ENCODE measurements at regions not wholly inside any gene's neighbourhood (a gene's known extent, or its start where the extent isn't known, plus 50 kb on each side); places are given as distances from the start of the nearest gene placed in this dataset.

GRCh38 chr4:119690871-119691270 is 62.3 kb upstream of the PDE5A start:
- TF ChIP-seq POLR2A (IDR thresholded peaks at IDR 0.05): no peak
- TF ChIP-seq CTCF (IDR thresholded peaks at IDR 0.05): no peak
- TF ChIP-seq EP300 (IDR thresholded peaks at IDR 0.05): no peak

Data from gastroesophageal sphincter (tissue), 3 donors.